ENCODE measurements at regions not wholly inside any gene's neighbourhood (a gene's known extent, or its start where the extent isn't known, plus 50 kb on each side); places are given as distances from the start of the nearest gene placed in this dataset.
A peak's percentile ranks its signal among the peaks of the same experiment; 100 is the strongest.
"Not testable (repeated sequence)": the region's sequence is repeated elsewhere in the genome, so short reads cannot be mapped to it uniquely, and the experiment has no call there.

- H3K79me2 ChIP-seq (ENCODE audit: control insufficient read depth, insufficient read depth, low read length); H3K4me3 ChIP-seq; H2AFZ ChIP-seq (ENCODE audit: low read depth, low read length); in situ Hi-C loops (cut with MboI); FAIRE-seq; H3K36me3 ChIP-seq (ENCODE audit: control insufficient read depth, insufficient read depth, low read length); BruUV-seq (replicated peaks); intact Hi-C loops (cut with micrococcal nuclease); H3K9ac ChIP-seq (ENCODE audit: insufficient read depth in 1 of 2, low read depth in 2 of 2, low read length in 2 of 2); ATAC-seq; H3K27ac ChIP-seq (ENCODE audit: extremely low read depth, low read depth, low read length); H4K20me1 ChIP-seq (replicated peaks; ENCODE audit: control insufficient read depth, insufficient read depth, low read length); H3K4me1 ChIP-seq (replicated peaks in 1 of 2; ENCODE audit: control insufficient read depth in 2 of 2, insufficient read depth in 2 of 2, low read length in 2 of 2); CTCF ChIA-PET (ENCODE audit: low intra/inter-chr PET ratio); H3K9me3 ChIP-seq (replicated peaks; ENCODE audit: control insufficient read depth, insufficient read depth, low read depth, low read length); H3K9me1 ChIP-seq (ENCODE audit: control insufficient read depth, insufficient read depth, low read length); H3K4me2 ChIP-seq (ENCODE audit: insufficient read depth, low read length); H3K27me3 ChIP-seq (ENCODE audit: control insufficient read depth in 2 of 2, insufficient read depth in 2 of 2, low read length in 2 of 2); POLR2A ChIA-PET; DNase-seq (ENCODE audit: extremely low read depth in 1 of 4, low spot score in 3 of 4): not testable (repeated sequence)
- 0% methylated on average over 18 of the region's 18 CpGs for WGBS (ENCODE audit: insufficient coverage, low coverage, missing lambda C conversion rate)
Observed at GRCh38 chr11:106531648-106532047, 454.2 kb downstream of the AASDHPPT start.

- no peak for DNase-seq (ENCODE audit: extremely low read depth in 1 of 4, low spot score in 3 of 4)
Observed at GRCh38 chr11:106533046-106533445, 455.6 kb downstream of the AASDHPPT start.

More at GRCh38 chr11:106533046-106533445, 455.6 kb downstream of the AASDHPPT start:
- CTCF ChIA-PET (ENCODE audit: low intra/inter-chr PET ratio), result no interaction called here
- Histone ChIP-seq H3K36me3 (ENCODE audit: control insufficient read depth, insufficient read depth, low read length) (no peaks in the 10 kb centered on the region), H3K9me3 (replicated peaks; ENCODE audit: control insufficient read depth, insufficient read depth, low read depth, low read length) (no peaks in the 10 kb centered on the region), H3K4me3 (no peak overlapping the region), H3K4me1 (replicated peaks in 1 of 2; ENCODE audit: control insufficient read depth in 2 of 2, insufficient read depth in 2 of 2, low read length in 2 of 2) (no peaks in the 10 kb centered on the region), H3K27ac (ENCODE audit: extremely low read depth, low read depth, low read length) (no peak overlapping the region), H4K20me1 (replicated peaks; ENCODE audit: control insufficient read depth, insufficient read depth, low read length) (no peaks in the 10 kb centered on the region), H3K4me2 (ENCODE audit: insufficient read depth, low read length) (no peak overlapping the region), H3K9ac (ENCODE audit: insufficient read depth in 1 of 2, low read depth in 2 of 2, low read length in 2 of 2) (no peak overlapping the region), H3K79me2 (ENCODE audit: control insufficient read depth, insufficient read depth, low read length) (no peaks in the 10 kb centered on the region), H3K27me3 (ENCODE audit: control insufficient read depth in 2 of 2, insufficient read depth in 2 of 2, low read length in 2 of 2) (no peaks in the 10 kb centered on the region), H2AFZ (ENCODE audit: low read depth, low read length) (no peak overlapping the region), H3K9me1 (ENCODE audit: control insufficient read depth, insufficient read depth, low read length) (no peaks in the 10 kb centered on the region)
- in situ Hi-C loops (cut with MboI), result no loop called here
- intact Hi-C loops (cut with micrococcal nuclease), result no loop called here
- BruUV-seq (replicated peaks), result no TSS peak
- FAIRE-seq (no peak), ATAC-seq (no peak)
- no peak for TF ChIP-seq SIN3A (IDR thresholded peaks at IDR 0.05; ENCODE audit: borderline replicate concordance in 2 of 2, control insufficient read depth in 1 of 2, low read depth in 2 of 2, low read length in 2 of 2)
- TF ChIP-seq TBL1XR1 (IDR thresholded peaks at IDR 0.05; ENCODE audit: low read length in 2 of 2), result no peak
- peak; percentile 86 for TF ChIP-seq DACH1 (IDR thresholded peaks at IDR 0.05; ENCODE audit: partially characterized antibody)
- no peak for TF ChIP-seq SIX5 (IDR thresholded peaks at IDR 0.05; ENCODE audit: borderline replicate concordance in 1 of 2, insufficient read depth in 1 of 2, low read depth in 1 of 2, low read length in 2 of 2)
- TF ChIP-seq SMAD4 (CRISPR knock-in tag; conservative IDR thresholded peaks at IDR 0.05), result no peak
- TF ChIP-seq RBM39 (optimal IDR thresholded peaks at IDR 0.05; ENCODE audit: low read depth, low read length), result no peak
- TF ChIP-seq PCBP2 (IDR thresholded peaks at IDR 0.05; ENCODE audit: low read depth, low read length, poor library complexity, severe bottlenecking), result no peak
- no peak for TF ChIP-seq ZNF639 (CRISPR knock-in tag; conservative IDR thresholded peaks at IDR 0.05 in 1 of 2, IDR thresholded peaks at IDR 0.05 in 1 of 2)
- TF ChIP-seq GTF2F1 (IDR thresholded peaks at IDR 0.05; ENCODE audit: low read depth, low read length), result no peak
- POLR2A ChIA-PET, result no interaction called here
- 30% methylated on average over 2 of the region's 2 CpGs for WGBS (ENCODE audit: insufficient coverage, low coverage, missing lambda C conversion rate)

Measured in K562 (cell line).